HL-60 (cell line): ENCODE measurements at regions not wholly inside any gene's neighbourhood (a gene's known extent, or its start where the extent isn't known, plus 50 kb on each side); places are given as distances from the start of the nearest gene placed in this dataset.

Experiments used
- GABPA ChIP-seq: IDR thresholded peaks from 2 replicates; pipeline ENCODE4 v1.6.1; 2012; ENCODE audit warnings: low read depth
- POLR2AphosphoS5 ChIP-seq: IDR thresholded peaks from 2 replicates; pipeline ENCODE4 v1.6.1; 2012; ENCODE audit warnings: low read depth
- TF ChIP-seq, protein P1 (sequence below): IDR thresholded peaks from one replicate; pipeline ENCODE4 v1.5.1; 2011; ENCODE audit warnings: low read length, control low read depth, inconsistent platforms; ENCODE audit not compliant: insufficient read depth
- TF ChIP-seq, protein P2 (sequence below): IDR thresholded peaks from 2 replicates; pipeline ENCODE4 v1.6.1; 2012; ENCODE audit warnings: low read depth; ENCODE audit not compliant: insufficient replicate concordance

DNA sequence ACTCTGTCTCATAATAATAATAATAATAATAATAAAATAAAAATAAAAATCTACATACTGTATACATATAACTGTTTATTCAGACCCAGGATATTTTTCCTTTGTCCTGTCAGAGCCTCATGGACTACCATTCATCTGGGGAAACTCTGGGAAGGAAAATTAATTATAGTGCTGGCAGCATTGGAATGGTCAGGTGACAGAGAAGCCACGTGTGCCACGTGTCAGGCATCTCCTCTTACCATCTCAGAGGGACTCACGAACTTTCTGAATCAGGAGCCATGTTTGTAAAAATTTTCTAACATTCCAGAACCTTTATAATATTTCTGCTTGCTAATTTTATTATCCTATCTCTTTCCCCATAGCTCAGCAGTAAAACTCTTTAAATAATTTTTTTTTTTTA is 97.8 kb upstream of the HNRNPU start:
- TF ChIP-seq, protein P1, sequence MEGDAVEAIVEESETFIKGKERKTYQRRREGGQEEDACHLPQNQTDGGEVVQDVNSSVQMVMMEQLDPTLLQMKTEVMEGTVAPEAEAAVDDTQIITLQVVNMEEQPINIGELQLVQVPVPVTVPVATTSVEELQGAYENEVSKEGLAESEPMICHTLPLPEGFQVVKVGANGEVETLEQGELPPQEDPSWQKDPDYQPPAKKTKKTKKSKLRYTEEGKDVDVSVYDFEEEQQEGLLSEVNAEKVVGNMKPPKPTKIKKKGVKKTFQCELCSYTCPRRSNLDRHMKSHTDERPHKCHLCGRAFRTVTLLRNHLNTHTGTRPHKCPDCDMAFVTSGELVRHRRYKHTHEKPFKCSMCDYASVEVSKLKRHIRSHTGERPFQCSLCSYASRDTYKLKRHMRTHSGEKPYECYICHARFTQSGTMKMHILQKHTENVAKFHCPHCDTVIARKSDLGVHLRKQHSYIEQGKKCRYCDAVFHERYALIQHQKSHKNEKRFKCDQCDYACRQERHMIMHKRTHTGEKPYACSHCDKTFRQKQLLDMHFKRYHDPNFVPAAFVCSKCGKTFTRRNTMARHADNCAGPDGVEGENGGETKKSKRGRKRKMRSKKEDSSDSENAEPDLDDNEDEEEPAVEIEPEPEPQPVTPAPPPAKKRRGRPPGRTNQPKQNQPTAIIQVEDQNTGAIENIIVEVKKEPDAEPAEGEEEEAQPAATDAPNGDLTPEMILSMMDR, result no peak
- no peak for TF ChIP-seq POLR2AphosphoS5
- TF ChIP-seq, protein P2, sequence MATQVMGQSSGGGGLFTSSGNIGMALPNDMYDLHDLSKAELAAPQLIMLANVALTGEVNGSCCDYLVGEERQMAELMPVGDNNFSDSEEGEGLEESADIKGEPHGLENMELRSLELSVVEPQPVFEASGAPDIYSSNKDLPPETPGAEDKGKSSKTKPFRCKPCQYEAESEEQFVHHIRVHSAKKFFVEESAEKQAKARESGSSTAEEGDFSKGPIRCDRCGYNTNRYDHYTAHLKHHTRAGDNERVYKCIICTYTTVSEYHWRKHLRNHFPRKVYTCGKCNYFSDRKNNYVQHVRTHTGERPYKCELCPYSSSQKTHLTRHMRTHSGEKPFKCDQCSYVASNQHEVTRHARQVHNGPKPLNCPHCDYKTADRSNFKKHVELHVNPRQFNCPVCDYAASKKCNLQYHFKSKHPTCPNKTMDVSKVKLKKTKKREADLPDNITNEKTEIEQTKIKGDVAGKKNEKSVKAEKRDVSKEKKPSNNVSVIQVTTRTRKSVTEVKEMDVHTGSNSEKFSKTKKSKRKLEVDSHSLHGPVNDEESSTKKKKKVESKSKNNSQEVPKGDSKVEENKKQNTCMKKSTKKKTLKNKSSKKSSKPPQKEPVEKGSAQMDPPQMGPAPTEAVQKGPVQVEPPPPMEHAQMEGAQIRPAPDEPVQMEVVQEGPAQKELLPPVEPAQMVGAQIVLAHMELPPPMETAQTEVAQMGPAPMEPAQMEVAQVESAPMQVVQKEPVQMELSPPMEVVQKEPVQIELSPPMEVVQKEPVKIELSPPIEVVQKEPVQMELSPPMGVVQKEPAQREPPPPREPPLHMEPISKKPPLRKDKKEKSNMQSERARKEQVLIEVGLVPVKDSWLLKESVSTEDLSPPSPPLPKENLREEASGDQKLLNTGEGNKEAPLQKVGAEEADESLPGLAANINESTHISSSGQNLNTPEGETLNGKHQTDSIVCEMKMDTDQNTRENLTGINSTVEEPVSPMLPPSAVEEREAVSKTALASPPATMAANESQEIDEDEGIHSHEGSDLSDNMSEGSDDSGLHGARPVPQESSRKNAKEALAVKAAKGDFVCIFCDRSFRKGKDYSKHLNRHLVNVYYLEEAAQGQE, result no peak
- TF ChIP-seq GABPA, result no peak
